HCT116 (cell line): ENCODE measurements at regions not wholly inside any gene's neighbourhood (a gene's known extent, or its start where the extent isn't known, plus 50 kb on each side); places are given as distances from the start of the nearest gene placed in this dataset.

Source experiments
- ATF3 ChIP-seq: IDR thresholded peaks from 2 replicates; pipeline ENCODE4 v1.6.1; 2012
- CEBPB ChIP-seq: IDR thresholded peaks from 2 replicates; pipeline ENCODE4 v1.6.1; 2012; ENCODE audit warnings: low read depth
- EZH2 ChIP-seq: fragments of 200-600 bp; sonication (generic); IDR thresholded peaks from 2 replicates; pipeline ENCODE4 v1.6.1; 2017; ENCODE audit warnings: antibody characterized with exemption, mixed run types
- EZH2phosphoT487 ChIP-seq: fragments of 200-600 bp; IDR thresholded peaks from 2 replicates; pipeline ENCODE4 v1.6.1; 2018; ENCODE audit warnings: antibody characterized with exemption, borderline replicate concordance
- FOSL1 ChIP-seq: IDR thresholded peaks from 2 replicates; pipeline ENCODE4 v1.6.1; 2012; ENCODE audit warnings: low read depth
- JUND ChIP-seq: IDR thresholded peaks from 2 replicates; pipeline ENCODE4 v1.6.1; 2012
- POLR2A ChIP-seq: IDR thresholded peaks from 2 replicates; pipeline ENCODE4 v1.7.0; 2011; ENCODE audit warnings: borderline replicate concordance; ENCODE audit not compliant: insufficient read depth, insufficient read length; ENCODE audit errors: extremely low read depth
- POLR2AphosphoS5 ChIP-seq: IDR thresholded peaks from 2 replicates; pipeline ENCODE4 v1.6.1; 2011; ENCODE audit warnings: mild to moderate bottlenecking, low read depth, low read length, moderate library complexity
- RAD21 ChIP-seq: IDR thresholded peaks from 2 replicates; pipeline ENCODE4 v1.6.1; 2012; ENCODE audit warnings: low read depth, mild to moderate bottlenecking
- TF ChIP-seq, protein P1 (sequence below), 3 experiments: fragments of 200-600 bp in 1 of 3; sonication (generic) in 1 of 3; IDR thresholded peaks in 2 of 3; conservative IDR thresholded peaks in 1 of 3; 2 replicates each; pipeline ENCODE4 v1.5.1; 2012 to 2017; ENCODE audit warnings: low read depth in 2 of 3, low read length in 2 of 3, antibody characterized with exemption in 1 of 3, borderline replicate concordance in 1 of 3, control low read depth in 1 of 3, mild to moderate bottlenecking in 1 of 3, mixed read lengths in 1 of 3, mixed run types in 1 of 3, moderate library complexity in 1 of 3; ENCODE audit not compliant: insufficient read depth in 1 of 3

- TF ChIP-seq, protein P1, sequence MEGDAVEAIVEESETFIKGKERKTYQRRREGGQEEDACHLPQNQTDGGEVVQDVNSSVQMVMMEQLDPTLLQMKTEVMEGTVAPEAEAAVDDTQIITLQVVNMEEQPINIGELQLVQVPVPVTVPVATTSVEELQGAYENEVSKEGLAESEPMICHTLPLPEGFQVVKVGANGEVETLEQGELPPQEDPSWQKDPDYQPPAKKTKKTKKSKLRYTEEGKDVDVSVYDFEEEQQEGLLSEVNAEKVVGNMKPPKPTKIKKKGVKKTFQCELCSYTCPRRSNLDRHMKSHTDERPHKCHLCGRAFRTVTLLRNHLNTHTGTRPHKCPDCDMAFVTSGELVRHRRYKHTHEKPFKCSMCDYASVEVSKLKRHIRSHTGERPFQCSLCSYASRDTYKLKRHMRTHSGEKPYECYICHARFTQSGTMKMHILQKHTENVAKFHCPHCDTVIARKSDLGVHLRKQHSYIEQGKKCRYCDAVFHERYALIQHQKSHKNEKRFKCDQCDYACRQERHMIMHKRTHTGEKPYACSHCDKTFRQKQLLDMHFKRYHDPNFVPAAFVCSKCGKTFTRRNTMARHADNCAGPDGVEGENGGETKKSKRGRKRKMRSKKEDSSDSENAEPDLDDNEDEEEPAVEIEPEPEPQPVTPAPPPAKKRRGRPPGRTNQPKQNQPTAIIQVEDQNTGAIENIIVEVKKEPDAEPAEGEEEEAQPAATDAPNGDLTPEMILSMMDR (IDR thresholded peaks at IDR 0.05 in 2 of 3, conservative IDR thresholded peaks at IDR 0.05 in 1 of 3; ENCODE audit: borderline replicate concordance in 1 of 3, insufficient read depth in 1 of 3, low read depth in 2 of 3, low read length in 2 of 3) = no peak
- TF ChIP-seq POLR2AphosphoS5 = no peak
- no peak for TF ChIP-seq EZH2
- no peak for TF ChIP-seq FOSL1
- no peak for TF ChIP-seq RAD21
- no peak for TF ChIP-seq POLR2A
- no peak for TF ChIP-seq CEBPB
- no peak for TF ChIP-seq JUND
- no peak for TF ChIP-seq EZH2phosphoT487
- TF ChIP-seq ATF3 = no peak
These were observed 276.3 kb upstream of the ARRDC4 start for GRCh38 chr15:97684249-97684648.
